ENCODE measurements at regions not wholly inside any gene's neighbourhood (a gene's known extent, or its start where the extent isn't known, plus 50 kb on each side); places are given as distances from the start of the nearest gene placed in this dataset.

DNA sequence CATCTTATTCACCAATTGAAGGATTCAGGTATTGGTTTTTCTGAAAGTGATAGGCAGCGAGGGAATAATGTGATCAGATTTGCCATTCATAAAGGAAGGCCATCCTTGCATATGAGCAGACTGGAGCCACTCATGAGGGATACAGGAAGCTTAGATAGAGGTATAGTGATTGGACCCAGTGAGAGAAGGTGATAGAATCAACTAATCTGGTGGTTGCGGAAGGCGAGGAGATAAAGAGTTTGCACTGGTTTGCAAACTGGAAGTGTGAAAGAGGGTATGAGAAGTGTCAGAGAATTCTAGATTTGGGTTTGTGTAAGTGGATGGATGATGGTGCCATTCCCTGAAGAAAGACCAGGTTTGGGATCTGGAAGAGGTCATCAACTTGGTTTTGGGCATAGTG, 57.3 kb upstream of the RASGEF1B start:
- peaks cover 3% of the 10 kb centered on the region for H3K27me3 Mint-ChIP-seq
- TF ChIP-seq CTCF (IDR thresholded peaks at IDR 0.05; ENCODE audit: unreplicated experiment), result no peak

DNA sequence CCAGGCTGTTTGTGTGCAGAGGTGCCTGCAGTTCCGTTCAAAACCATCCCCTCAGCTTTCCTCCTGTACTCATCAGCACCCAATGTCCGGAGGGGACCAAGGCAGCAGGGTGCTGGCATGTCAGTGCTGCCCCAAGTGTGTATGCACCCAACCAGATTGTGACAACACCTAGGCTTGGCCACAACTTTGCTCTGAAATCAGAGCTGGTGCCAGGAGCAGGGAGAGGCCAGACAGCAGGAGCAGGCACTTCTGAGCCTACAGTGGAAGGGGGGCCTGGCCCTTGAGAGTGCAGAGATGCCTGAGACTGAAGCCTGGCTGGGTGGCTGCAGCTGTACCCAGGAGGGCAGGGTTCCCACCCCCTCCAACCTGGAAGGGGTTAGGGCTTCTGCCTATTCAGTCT, 56.5 kb upstream of the RASGEF1B start:
- Mint-ChIP-seq H3K27me3 (peaks cover 3% of the 10 kb centered on the region), H3K27ac (no peak overlapping the region), H3K9me3 (ENCODE audit: low read depth) (no peaks in the 10 kb centered on the region), H3K4me1 (ENCODE audit: low read depth) (peaks cover 3% of the 10 kb centered on the region), H3K36me3 (ENCODE audit: insufficient read depth) (no peaks in the 10 kb centered on the region), H3K4me3 (ENCODE audit: low read depth) (no peak overlapping the region)
- TF ChIP-seq CTCF (IDR thresholded peaks at IDR 0.05; ENCODE audit: unreplicated experiment), result no peak
- DNase-seq (ENCODE audit: low spot score, unreplicated experiment), result no peak

More for the DNA sequence above, 57.3 kb upstream of the RASGEF1B start:
- no peaks in the 10 kb centered on the region for H3K36me3 Mint-ChIP-seq (ENCODE audit: insufficient read depth)
- no peaks in the 10 kb centered on the region for H3K9me3 Mint-ChIP-seq (ENCODE audit: low read depth)
- no peak overlapping the region for H3K27ac Mint-ChIP-seq
- H3K4me1 Mint-ChIP-seq (ENCODE audit: low read depth), result peaks cover under 1% of the 10 kb centered on the region
- no peak overlapping the region for H3K4me3 Mint-ChIP-seq (ENCODE audit: low read depth)
- DNase-seq (ENCODE audit: low spot score, unreplicated experiment), result no peak

GRCh38 chr4:81527709-81528108, 56.0 kb upstream of the RASGEF1B start:
- H3K27me3 Mint-ChIP-seq, result peaks cover 3% of the 10 kb centered on the region

DNA sequence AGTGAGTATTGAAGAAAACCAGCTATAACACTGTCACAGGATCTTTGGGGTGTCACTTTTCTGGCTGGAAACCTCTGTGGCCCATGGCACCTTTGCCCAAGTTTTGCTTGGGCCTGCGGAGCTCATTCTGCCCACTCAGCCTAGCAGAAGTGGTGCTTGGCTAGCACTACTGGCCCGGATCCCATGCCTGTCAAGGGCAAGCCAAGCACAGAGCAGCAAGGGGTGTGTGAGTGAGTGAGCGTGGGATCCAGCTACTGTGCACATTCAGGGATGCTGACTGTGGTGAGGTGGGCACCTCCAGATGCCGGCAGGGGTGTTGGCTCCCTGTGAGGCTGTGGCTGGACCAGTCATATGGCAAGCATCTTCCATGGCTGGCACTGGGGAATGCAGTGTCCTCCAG, 55.4 kb upstream of the RASGEF1B start:
- H3K4me1 Mint-ChIP-seq (ENCODE audit: low read depth), result peaks cover 5% of the 10 kb centered on the region
- peaks cover 3% of the 10 kb centered on the region for H3K27me3 Mint-ChIP-seq
- H3K27ac Mint-ChIP-seq, result no peak overlapping the region
- no peaks in the 10 kb centered on the region for H3K36me3 Mint-ChIP-seq (ENCODE audit: insufficient read depth)
- TF ChIP-seq CTCF (IDR thresholded peaks at IDR 0.05; ENCODE audit: unreplicated experiment), result no peak
- no peak overlapping the region for H3K4me3 Mint-ChIP-seq (ENCODE audit: low read depth)
- H3K9me3 Mint-ChIP-seq (ENCODE audit: low read depth), result no peaks in the 10 kb centered on the region
- DNase-seq (ENCODE audit: low spot score, unreplicated experiment), result no peak

More at GRCh38 chr4:81527709-81528108, 56.0 kb upstream of the RASGEF1B start:
- TF ChIP-seq CTCF (IDR thresholded peaks at IDR 0.05; ENCODE audit: unreplicated experiment), result no peak
- Mint-ChIP-seq H3K36me3 (ENCODE audit: insufficient read depth) (no peaks in the 10 kb centered on the region), H3K9me3 (ENCODE audit: low read depth) (no peaks in the 10 kb centered on the region), H3K4me1 (ENCODE audit: low read depth) (peaks cover 4% of the 10 kb centered on the region), H3K4me3 (ENCODE audit: low read depth) (no peak overlapping the region), H3K27ac (no peak overlapping the region)
- DNase-seq (ENCODE audit: low spot score, unreplicated experiment), result no peak

DNA sequence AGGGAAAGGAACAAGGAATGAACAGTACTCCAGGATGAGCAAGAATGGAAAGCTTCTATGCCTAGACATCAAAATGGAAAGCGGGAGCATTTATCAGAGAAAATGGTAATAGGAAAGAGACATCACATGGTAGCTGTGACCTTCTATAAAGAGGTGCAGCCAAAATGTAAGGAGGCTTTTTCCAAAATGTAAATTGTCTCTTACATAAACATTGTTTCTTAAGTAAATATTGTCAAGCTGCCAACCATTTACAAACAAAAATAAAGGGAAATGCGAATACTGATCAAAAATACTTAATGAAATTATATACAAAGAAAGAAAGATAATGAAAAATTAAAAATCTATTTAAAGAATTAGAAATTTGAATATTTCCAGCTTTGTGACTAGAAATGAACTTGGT, 55.0 kb upstream of the RASGEF1B start:
- Mint-ChIP-seq H3K4me3 (ENCODE audit: low read depth) (no peak overlapping the region), H3K9me3 (ENCODE audit: low read depth) (no peaks in the 10 kb centered on the region), H3K27ac (no peak overlapping the region), H3K36me3 (ENCODE audit: insufficient read depth) (no peaks in the 10 kb centered on the region), H3K4me1 (ENCODE audit: low read depth) (peaks cover 5% of the 10 kb centered on the region), H3K27me3 (peaks cover 3% of the 10 kb centered on the region)
- no peak for DNase-seq (ENCODE audit: low spot score, unreplicated experiment)
- TF ChIP-seq CTCF (IDR thresholded peaks at IDR 0.05; ENCODE audit: unreplicated experiment), result no peak
